Heart left ventricle (tissue), 13 donors: ENCODE measurements at regions not wholly inside any gene's neighbourhood (a gene's known extent, or its start where the extent isn't known, plus 50 kb on each side); places are given as distances from the start of the nearest gene placed in this dataset.

Source experiments
- CTCF ChIP-seq, 12 donors: fragments of 200-600 bp; sonication (generic) in 4 of 12; IDR thresholded peaks; one replicate each; pipeline versions ENCODE4 v1.5.0 to v1.8.0; 2018 to 2022; ENCODE audit warnings: antibody characterized with exemption in 12 of 12, mild to moderate bottlenecking in 5 of 12
- POLR2A ChIP-seq, 2 donors: fragments of 450-650 bp; IDR thresholded peaks; one replicate each; pipeline ENCODE4 v1.6.1; 2017; ENCODE audit warnings: antibody characterized with exemption in 2 of 2, mild to moderate bottlenecking in 2 of 2, moderate library complexity in 2 of 2
- donor health status: ischemic (EF 13 %, LVEDD 7.1; RV severe dilation, severe dysfunction).
- donor health status: DM: no; HTN: yes; CAD: no.
- donor health status: DM: no; HTN: no; CAD: no.
- donor health status: ischemic (EF 25% LVEDD 6.9; RV normal size, moderate dysfunction).
- donor health status: ischemic (EF 25% LVEDD 5.7; RV mildly dilated, moderate dysfunction).
- donor health status: ischemic (EF 35%, LVEDD 5.7; RV mildly dilated, moderate dysfunction).
- donor health status: nonischemic (EF 11% LVEDD 7.7; RV severe dilation, severe dysfunction).
- donor health status: DM: yes; HTN: yes; CAD: no.
- donor health status: PGD.
- donor health status: ischemic (EF 29% LVEDD 5.4; RV normal size, mild dysfunction).
- donor health status: nonischemic (EF 23%, LVEDD 6.1; RV moderate dilation, normal function).

GRCh38 chr14:71600309-71600708, 331.9 kb upstream of the RGS6 start:
- no peak for TF ChIP-seq CTCF (IDR thresholded peaks at IDR 0.05)
- TF ChIP-seq POLR2A (IDR thresholded peaks at IDR 0.05): no peak
